GM12864 (cell line): ENCODE measurements at regions not wholly inside any gene's neighbourhood (a gene's known extent, or its start where the extent isn't known, plus 50 kb on each side); places are given as distances from the start of the nearest gene placed in this dataset.

Source experiments
- DNase-seq: peaks from one replicate; pipeline ENCODE4 v3.0.0-alpha.2; 2011; ENCODE audit warnings: low read depth
- H3K4me3 ChIP-seq: 2 replicates; pipeline ENCODE4 v1.5.1; 2011; ENCODE audit warnings: mild to moderate bottlenecking, low read depth, low read length, control low read depth
- TF ChIP-seq, protein P1 (sequence below): IDR thresholded peaks from 2 replicates; pipeline ENCODE4 v1.5.1; 2011; ENCODE audit warnings: low read depth, mild to moderate bottlenecking, moderate library complexity, low read length, control low read depth, inconsistent platforms; ENCODE audit errors: missing control alignments

GRCh38 chr7:25894902-25895791 is 256.9 kb upstream of the NFE2L3 start:
- TF ChIP-seq, protein P1, sequence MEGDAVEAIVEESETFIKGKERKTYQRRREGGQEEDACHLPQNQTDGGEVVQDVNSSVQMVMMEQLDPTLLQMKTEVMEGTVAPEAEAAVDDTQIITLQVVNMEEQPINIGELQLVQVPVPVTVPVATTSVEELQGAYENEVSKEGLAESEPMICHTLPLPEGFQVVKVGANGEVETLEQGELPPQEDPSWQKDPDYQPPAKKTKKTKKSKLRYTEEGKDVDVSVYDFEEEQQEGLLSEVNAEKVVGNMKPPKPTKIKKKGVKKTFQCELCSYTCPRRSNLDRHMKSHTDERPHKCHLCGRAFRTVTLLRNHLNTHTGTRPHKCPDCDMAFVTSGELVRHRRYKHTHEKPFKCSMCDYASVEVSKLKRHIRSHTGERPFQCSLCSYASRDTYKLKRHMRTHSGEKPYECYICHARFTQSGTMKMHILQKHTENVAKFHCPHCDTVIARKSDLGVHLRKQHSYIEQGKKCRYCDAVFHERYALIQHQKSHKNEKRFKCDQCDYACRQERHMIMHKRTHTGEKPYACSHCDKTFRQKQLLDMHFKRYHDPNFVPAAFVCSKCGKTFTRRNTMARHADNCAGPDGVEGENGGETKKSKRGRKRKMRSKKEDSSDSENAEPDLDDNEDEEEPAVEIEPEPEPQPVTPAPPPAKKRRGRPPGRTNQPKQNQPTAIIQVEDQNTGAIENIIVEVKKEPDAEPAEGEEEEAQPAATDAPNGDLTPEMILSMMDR, result peak; percentile 82
- H3K4me3 ChIP-seq, result peak overlapping the region; percentile 4; the same call in 1 of the 2 replicates
- DNase-seq, result peak; percentile 52

DNA sequence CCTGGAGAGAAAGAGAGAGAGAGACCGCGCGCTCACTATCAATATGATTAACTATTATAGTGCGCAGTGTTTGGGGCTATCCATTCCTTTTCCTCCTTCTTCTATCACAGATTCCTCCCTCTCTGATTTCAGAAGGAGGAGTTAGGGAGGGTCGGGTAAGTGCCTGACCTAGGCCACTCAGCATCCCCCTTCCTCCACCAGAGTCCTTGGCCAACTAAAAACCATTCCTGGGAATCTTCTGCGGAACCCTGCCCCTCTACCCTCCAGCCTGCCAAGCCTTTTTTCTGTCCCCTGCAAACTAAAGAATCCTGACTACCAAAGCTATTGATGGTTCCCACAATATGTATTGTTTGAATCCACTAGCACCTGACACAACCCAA is 256.2 kb upstream of the NFE2L3 start:
- TF ChIP-seq, protein P1, result no peak
- no peak for DNase-seq
- no peak overlapping the region; the same call in 1 of the 2 replicates for H3K4me3 ChIP-seq

- no peak overlapping the region for H3K4me3 ChIP-seq
- TF ChIP-seq, protein P1, result no peak
- DNase-seq, result no peak
Observed at GRCh38 chr7:25897261-25897782, 254.7 kb upstream of the NFE2L3 start.

DNA sequence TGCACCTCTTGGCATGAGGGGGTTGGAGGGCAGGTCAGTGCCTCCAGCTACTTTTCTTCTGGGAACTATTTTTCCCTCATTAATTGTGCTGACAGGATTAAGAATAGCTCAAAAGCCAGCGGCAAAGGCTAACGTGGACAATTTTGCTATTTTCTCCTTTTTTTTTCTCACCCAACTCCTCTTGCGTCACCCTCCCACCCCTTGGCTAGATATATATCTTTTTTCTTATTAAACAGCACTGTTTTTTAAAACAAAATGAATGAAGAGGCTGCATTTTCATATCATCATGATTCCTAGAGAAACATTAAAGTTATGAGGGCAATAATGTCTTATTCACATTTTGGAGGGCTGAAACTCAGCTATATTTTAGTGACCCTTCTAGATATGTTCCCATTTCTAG is 251.8 kb upstream of the NFE2L3 start:
- DNase-seq, result no peak
- no peak overlapping the region for H3K4me3 ChIP-seq
- TF ChIP-seq, protein P1, result no peak

DNA sequence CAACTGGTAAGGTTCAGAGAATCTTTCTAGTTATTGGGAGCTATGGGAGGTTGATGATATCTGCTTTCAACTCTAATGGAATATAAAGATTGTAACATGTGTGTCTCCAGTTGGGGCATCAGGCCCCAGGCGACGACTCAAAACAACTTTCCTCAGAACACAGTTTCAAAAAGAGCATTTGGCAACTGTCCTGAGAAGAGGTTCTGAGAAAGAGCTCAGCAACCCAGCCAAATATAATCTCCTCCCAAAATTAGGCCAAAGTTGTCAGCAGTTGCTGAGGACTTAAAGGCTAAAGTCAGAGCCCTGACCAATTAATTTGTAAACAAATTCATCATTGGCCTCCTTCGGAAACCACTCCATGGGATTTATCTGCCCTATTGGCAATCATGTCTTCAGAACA is 251.1 kb upstream of the NFE2L3 start:
- TF ChIP-seq, protein P1, result no peak
- no peak overlapping the region for H3K4me3 ChIP-seq
- no peak for DNase-seq

GRCh38 chr7:25901658-25902057 is 250.3 kb upstream of the NFE2L3 start:
- TF ChIP-seq, protein P1, result no peak
- H3K4me3 ChIP-seq, result no peak overlapping the region
- DNase-seq, result no peak
